Hepatocyte (in vitro differentiated cells): ENCODE measurements at regions not wholly inside any gene's neighbourhood (a gene's known extent, or its start where the extent isn't known, plus 50 kb on each side); places are given as distances from the start of the nearest gene placed in this dataset.

Experiments
- CTCF ChIP-seq: fragments of 200-600 bp; sonication (generic); IDR thresholded peaks from 2 replicates; pipeline ENCODE4 v1.5.1; 2016; ENCODE audit warnings: antibody characterized with exemption, mild to moderate bottlenecking; ENCODE audit not compliant: poor library complexity
- EZH2 ChIP-seq: fragments of 200-600 bp; sonication (generic); IDR thresholded peaks from 2 replicates; pipeline ENCODE4 v1.6.1; 2016; ENCODE audit warnings: antibody characterized with exemption, mild to moderate bottlenecking, borderline replicate concordance

- no peak for TF ChIP-seq CTCF
- TF ChIP-seq EZH2, result no peak
Observed at GRCh38 chr1:208918160-208918559, 665.4 kb upstream of the CAMK1G start.
